Gastrocnemius medialis (tissue), 4 donors: ENCODE measurements at regions not wholly inside any gene's neighbourhood (a gene's known extent, or its start where the extent isn't known, plus 50 kb on each side); places are given as distances from the start of the nearest gene placed in this dataset.

Source experiments
- CTCF ChIP-seq, 5 experiments: fragments of 450-650 bp in 3 of 5; fragments of 200-600 bp in 2 of 5; sonication (generic) in 2 of 5; IDR thresholded peaks in 4 of 5; conservative IDR thresholded peaks in 1 of 5; 1 replicate in 4 of 5; 2 replicates in 1 of 5; pipeline ENCODE4 v1.5.1; 2016 to 2019; ENCODE audit warnings: antibody characterized with exemption in 5 of 5, mild to moderate bottlenecking in 3 of 5, moderate library complexity in 3 of 5
- POLR2A ChIP-seq, 2 donors: fragments of 450-650 bp; IDR thresholded peaks; one replicate each; pipeline ENCODE4 v1.6.1; 2017; ENCODE audit warnings: antibody characterized with exemption in 2 of 2, mild to moderate bottlenecking in 2 of 2, moderate library complexity in 2 of 2

DNA sequence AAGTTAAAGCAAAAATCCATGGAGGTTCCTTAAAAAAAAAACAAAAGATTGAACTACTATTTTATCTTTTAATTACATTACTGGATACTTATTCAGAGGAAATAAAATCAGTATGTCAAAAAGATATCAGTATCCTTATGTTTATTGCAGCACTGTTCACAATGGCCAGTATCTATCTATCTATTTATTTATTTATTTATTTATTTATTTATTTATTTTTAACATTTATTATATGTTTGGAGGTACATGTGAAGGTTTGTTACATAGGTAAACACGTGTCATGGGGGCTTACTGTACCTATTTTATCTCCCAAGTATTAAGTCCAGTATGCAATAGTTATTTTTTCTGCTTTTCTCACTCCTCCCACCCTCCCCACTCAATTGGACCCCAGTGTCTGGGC lies 881.1 kb upstream of the POU3F4 start:
- TF ChIP-seq POLR2A (IDR thresholded peaks at IDR 0.05) (no peak), CTCF (IDR thresholded peaks at IDR 0.05 in 4 of 5, conservative IDR thresholded peaks at IDR 0.05 in 1 of 5) (no peak)
